ENCODE measurements at regions not wholly inside any gene's neighbourhood (a gene's known extent, or its start where the extent isn't known, plus 50 kb on each side); places are given as distances from the start of the nearest gene placed in this dataset.

GRCh38 chr2:15868704-15869103, 71.6 kb upstream of the MYCN start:
- TF ChIP-seq CTCF (IDR thresholded peaks at IDR 0.05) = no peak
- TF ChIP-seq POLR2A (IDR thresholded peaks at IDR 0.05) = no peak

Measured in body of pancreas (tissue), 4 donors.